GM23248 (cell line): ENCODE measurements at regions not wholly inside any gene's neighbourhood (a gene's known extent, or its start where the extent isn't known, plus 50 kb on each side); places are given as distances from the start of the nearest gene placed in this dataset.

Experiments
- DNase-seq: peaks from one replicate; pipeline ENCODE4 v3.0.0-alpha.2; 2015
- H2AFZ ChIP-seq: fragments of 200-600 bp; sonication (generic); 2 replicates; pipeline ENCODE4 v1.6.1; 2016; ENCODE audit warnings: antibody characterized with exemption
- H3F3A ChIP-seq: fragments of 200-600 bp; sonication (generic); 2 replicates; pipeline ENCODE4 v1.6.1; 2016; ENCODE audit warnings: mild to moderate bottlenecking, antibody characterized with exemption, mixed run types; ENCODE audit not compliant: insufficient read depth
- H3K27ac ChIP-seq: fragments of 200-600 bp; sonication (generic); 2 replicates; pipeline ENCODE4 v1.5.1; 2016; ENCODE audit warnings: mild to moderate bottlenecking
- H3K27me3 ChIP-seq: fragments of 200-600 bp; sonication (generic); replicated peaks from 2 replicates; pipeline ENCODE4 v1.6.1; 2016; ENCODE audit warnings: mild to moderate bottlenecking; ENCODE audit not compliant: insufficient read depth
- H3K36me3 ChIP-seq: fragments of 200-600 bp; sonication (generic); 2 replicates; pipeline ENCODE4 v1.6.1; 2016; ENCODE audit warnings: low read depth, mild to moderate bottlenecking
- H3K4me1 ChIP-seq: fragments of 200-600 bp; sonication (generic); 2 replicates; pipeline ENCODE4 v1.6.1; 2016; ENCODE audit warnings: mild to moderate bottlenecking; ENCODE audit not compliant: insufficient read depth
- H3K4me2 ChIP-seq: fragments of 200-600 bp; sonication (generic); one replicate; pipeline ENCODE4 v1.6.1; 2016; ENCODE audit warnings: mild to moderate bottlenecking; ENCODE audit not compliant: unreplicated experiment
- H3K4me3 ChIP-seq: fragments of 200-600 bp; sonication (generic); 2 replicates; pipeline ENCODE4 v1.5.1; 2016; ENCODE audit warnings: mild to moderate bottlenecking
- H3K79me2 ChIP-seq: fragments of 200-600 bp; sonication (generic); 2 replicates; pipeline ENCODE4 v1.6.1; 2016; ENCODE audit warnings: mild to moderate bottlenecking; ENCODE audit not compliant: insufficient read depth
- H3K9ac ChIP-seq: fragments of 200-600 bp; sonication (generic); 2 replicates; pipeline ENCODE4 v1.6.1; 2016; ENCODE audit warnings: mild to moderate bottlenecking
- H3K9me2 ChIP-seq: fragments of 200-600 bp; sonication (generic); 2 replicates; pipeline ENCODE4 v1.6.1; 2016; ENCODE audit warnings: mixed run types, mild to moderate bottlenecking, moderate library complexity; ENCODE audit not compliant: insufficient read depth
- H3K9me3 ChIP-seq: fragments of 200-600 bp; sonication (generic); one replicate; pipeline ENCODE4 v1.6.1; 2017; ENCODE audit warnings: low read depth
- H4K20me1 ChIP-seq: fragments of 200-600 bp; sonication (generic); 2 replicates; pipeline ENCODE4 v1.6.0; 2016; ENCODE audit not compliant: insufficient read depth
- EZH2 ChIP-seq: fragments of 200-600 bp; sonication (generic); IDR thresholded peaks from 2 replicates; pipeline ENCODE4 v1.6.1; 2018; ENCODE audit warnings: antibody characterized with exemption, mild to moderate bottlenecking; ENCODE audit not compliant: insufficient read depth, poor library complexity, severe bottlenecking
- EZH2phosphoT487 ChIP-seq: fragments of 200-600 bp; sonication (generic); IDR thresholded peaks from 2 replicates; pipeline ENCODE4 v1.6.1; 2018; ENCODE audit warnings: antibody characterized with exemption, moderate library complexity, mild to moderate bottlenecking, low read depth; ENCODE audit not compliant: insufficient read depth
- WGBS, 2 experiments: methylation state at CpG; one replicate each; pipeline ENCODE4 v1.1.6; 2015 to 2017; ENCODE audit warnings: low lambda C conversion rate in 2 of 2, low coverage in 1 of 2; ENCODE audit errors: missing lambda C conversion rate in 2 of 2; 5-methylcytosine and 5-hydroxymethylcytosine counted together
- in situ Hi-C: fragments of 300-500 bp; cut with MboI; formaldehyde crosslinking; loops from 2 replicates; pipeline ENCODE4 v1.15.0; 2020

DNA sequence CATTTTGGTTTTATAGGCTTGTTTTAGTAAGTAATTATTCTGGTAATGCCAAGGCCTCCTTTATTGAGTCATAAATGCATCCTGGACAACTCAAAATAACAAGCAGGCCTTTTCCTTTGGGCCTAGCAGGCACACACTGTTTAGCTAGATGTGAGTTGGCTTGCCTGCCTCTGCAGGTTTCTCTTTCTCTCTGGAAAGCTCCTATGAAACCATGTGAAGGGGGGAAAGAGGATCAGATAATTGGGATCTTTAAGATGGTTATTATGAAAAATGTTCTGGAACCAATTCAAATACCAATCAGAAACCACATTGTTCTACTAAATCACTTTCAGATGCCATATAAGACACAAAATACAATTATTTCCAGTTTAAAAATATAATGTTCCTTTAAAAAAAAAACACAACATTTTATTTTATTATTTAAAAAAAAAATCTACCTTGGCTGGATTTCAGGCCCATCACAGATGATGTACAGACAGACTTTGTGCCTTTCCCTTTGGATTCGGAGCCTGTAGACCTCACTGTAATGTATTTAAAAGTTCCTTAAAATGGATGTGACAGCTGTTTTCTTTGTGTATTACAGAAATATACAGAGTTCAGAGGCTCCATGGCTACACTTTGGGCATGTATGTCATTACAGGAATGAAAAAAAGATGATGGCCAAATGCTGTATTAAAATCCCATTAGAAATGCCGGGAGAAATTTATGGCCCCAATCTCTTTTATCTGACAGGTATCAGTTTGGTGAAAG lies 80.2 kb downstream of the NTMT2 start:
- Histone ChIP-seq H3K4me1 (no peaks in the 10 kb centered on the region; the same call in 1 of the 2 replicates), H3K9ac (no peak overlapping the region), H3K79me2 (no peaks in the 10 kb centered on the region), H3K27me3 (no peaks in the 10 kb centered on the region), H3K9me2 (no peaks in the 10 kb centered on the region), H2AFZ (peak overlapping the region; percentile 24; the same call in 1 of the 2 replicates), H3K27ac (no peak overlapping the region), H3K4me3 (no peak overlapping the region), H3K4me2 (no peak overlapping the region), H4K20me1 (no peaks in the 10 kb centered on the region), H3K36me3 (no peaks in the 10 kb centered on the region), H3F3A (no peaks in the 10 kb centered on the region), H3K9me3 (no peaks in the 10 kb centered on the region)
- 49 to 69% methylated on average over 2 of the region's 2 CpGs for WGBS, 2 experiments
- no peak for TF ChIP-seq EZH2
- no peak for TF ChIP-seq EZH2phosphoT487
- DNase-seq: peak; percentile 37
- in situ Hi-C loops: no loop called here

GRCh38 chr1:170226767-170227166 lies 81.0 kb downstream of the NTMT2 start:
- Histone ChIP-seq H3K4me2 (no peak overlapping the region), H3K4me1 (no peaks in the 10 kb centered on the region), H3K9me2 (no peaks in the 10 kb centered on the region), H3K9ac (no peak overlapping the region), H2AFZ (no peak overlapping the region), H3K79me2 (no peaks in the 10 kb centered on the region), H3K9me3 (no peaks in the 10 kb centered on the region), H3K27ac (no peak overlapping the region), H3K27me3 (no peaks in the 10 kb centered on the region), H4K20me1 (no peaks in the 10 kb centered on the region), H3K4me3 (no peak overlapping the region), H3K36me3 (no peaks in the 10 kb centered on the region), H3F3A (no peaks in the 10 kb centered on the region)
- no peak for TF ChIP-seq EZH2phosphoT487
- TF ChIP-seq EZH2: no peak
- WGBS, 2 experiments: 92 to 97% methylated on average over 1 of the region's 1 CpG
- DNase-seq: no peak
- in situ Hi-C loops: no loop called here

DNA sequence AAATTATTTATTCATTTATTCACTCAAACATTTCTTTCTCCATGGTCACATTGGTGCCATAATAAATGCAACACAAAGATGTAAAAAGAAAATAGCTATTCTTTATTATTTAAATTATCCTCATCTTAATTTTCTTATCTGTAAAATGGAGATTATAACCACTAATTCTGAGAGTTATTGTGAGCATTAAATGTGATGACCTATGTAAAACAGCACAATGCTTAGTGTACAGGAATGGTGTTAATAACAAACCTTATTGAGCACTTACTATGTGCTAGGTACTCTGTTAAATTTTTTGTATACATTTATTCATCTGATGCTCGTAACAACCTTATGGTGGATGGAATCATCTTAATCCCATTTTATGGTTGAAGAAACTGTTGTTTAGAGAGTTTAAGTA lies 84.6 kb downstream of the NTMT2 start:
- Histone ChIP-seq H3K4me3 (no peak overlapping the region), H3K4me2 (no peak overlapping the region), H3K9ac (no peak overlapping the region), H3K27me3 (no peaks in the 10 kb centered on the region), H3K9me2 (no peaks in the 10 kb centered on the region), H2AFZ (no peak overlapping the region), H3K36me3 (no peaks in the 10 kb centered on the region), H3K79me2 (no peaks in the 10 kb centered on the region), H3K4me1 (no peaks in the 10 kb centered on the region), H4K20me1 (no peaks in the 10 kb centered on the region), H3K9me3 (no peaks in the 10 kb centered on the region), H3K27ac (no peak overlapping the region), H3F3A (no peaks in the 10 kb centered on the region)
- no peak for DNase-seq
- no peak for TF ChIP-seq EZH2
- WGBS, 2 experiments: 50 to 70% methylated on average over 1 of the region's 1 CpG
- in situ Hi-C loops: no loop called here

DNA sequence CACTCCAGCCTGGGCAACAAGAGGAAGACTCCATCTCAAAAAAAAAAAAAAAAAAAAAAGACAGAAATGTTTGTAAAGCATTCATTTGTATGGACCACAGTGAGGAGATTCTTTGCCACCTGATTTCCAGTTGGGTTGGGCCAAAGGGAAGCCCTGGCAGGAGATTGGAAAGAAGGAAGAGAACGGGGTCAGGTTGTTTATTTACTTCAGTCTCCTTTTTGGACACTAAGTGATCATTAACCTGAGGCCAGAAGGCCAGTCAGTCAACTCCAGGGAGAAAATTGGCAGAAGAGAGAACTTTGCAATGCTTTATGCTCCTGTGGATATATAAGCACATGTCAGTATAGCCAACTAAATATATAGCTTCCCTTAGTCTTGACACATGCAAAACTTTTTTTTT lies 85.9 kb downstream of the NTMT2 start:
- Histone ChIP-seq H3F3A (no peaks in the 10 kb centered on the region), H3K4me2 (no peak overlapping the region), H4K20me1 (no peaks in the 10 kb centered on the region), H3K4me1 (no peaks in the 10 kb centered on the region), H3K9me3 (no peaks in the 10 kb centered on the region), H3K36me3 (no peaks in the 10 kb centered on the region), H3K9me2 (no peaks in the 10 kb centered on the region), H3K9ac (no peak overlapping the region), H2AFZ (no peak overlapping the region), H3K79me2 (no peaks in the 10 kb centered on the region), H3K4me3 (no peak overlapping the region), H3K27me3 (no peaks in the 10 kb centered on the region), H3K27ac (no peak overlapping the region)
- 90 to 93% methylated on average over 1 of the region's 1 CpG for WGBS, 2 experiments
- no peak for DNase-seq
- TF ChIP-seq EZH2 (no peak), EZH2phosphoT487 (no peak)
- in situ Hi-C loops: no loop called here
